Fibroblast of lung (primary cell): ENCODE measurements at regions not wholly inside any gene's neighbourhood (a gene's known extent, or its start where the extent isn't known, plus 50 kb on each side); places are given as distances from the start of the nearest gene placed in this dataset.

ENCODE experiments used
- DNase-seq, 2 donors: peaks; one replicate each; pipeline versions ENCODE4 v3.0.0 to v3.0.0-alpha.2; 2010; ENCODE audit warnings: low read depth in 2 of 2
- H2AFZ ChIP-seq: 2 replicates; pipeline ENCODE4 v1.5.1; 2012; ENCODE audit warnings: low read length, control low read depth, inconsistent platforms
- H3K27ac ChIP-seq: 2 replicates; pipeline ENCODE4 v1.5.1; 2011; ENCODE audit warnings: low read length, control low read depth; ENCODE audit not compliant: insufficient read depth
- H3K27me3 ChIP-seq: 2 replicates; pipeline ENCODE4 v1.5.1; 2011; ENCODE audit warnings: mild to moderate bottlenecking, low read length; ENCODE audit not compliant: control insufficient read depth, insufficient read depth
- H3K36me3 ChIP-seq: 2 replicates; pipeline ENCODE4 v1.5.1; 2011; ENCODE audit warnings: low read length; ENCODE audit not compliant: control insufficient read depth, insufficient read depth
- H3K4me1 ChIP-seq: 2 replicates; pipeline ENCODE4 v1.5.1; 2011; ENCODE audit warnings: low read length; ENCODE audit not compliant: control insufficient read depth, insufficient read depth; ENCODE audit errors: extremely low read depth
- H3K4me2 ChIP-seq: 2 replicates; pipeline ENCODE4 v1.5.1; 2011; ENCODE audit warnings: low read length, control low read depth; ENCODE audit not compliant: insufficient read depth; ENCODE audit errors: extremely low read depth
- H3K4me3 ChIP-seq, 4 experiments: fragments of 200-600 bp in 1 of 4; sonication (generic) in 1 of 4; replicated peaks in 1 of 4; 2 replicates each; pipeline ENCODE4 v1.5.1; 2011 to 2016; ENCODE audit warnings: low read length in 4 of 4, low read depth in 3 of 4, mild to moderate bottlenecking in 3 of 4, control low read depth in 2 of 4, inconsistent platforms in 1 of 4, mixed read lengths in 1 of 4; ENCODE audit not compliant: insufficient read depth in 1 of 4; ENCODE audit errors: control extremely low read depth in 1 of 4
- H3K79me2 ChIP-seq: 2 replicates; pipeline ENCODE4 v1.5.1; 2012; ENCODE audit warnings: mild to moderate bottlenecking, low read length, inconsistent platforms; ENCODE audit not compliant: control insufficient read depth, insufficient read depth
- H3K9ac ChIP-seq: 2 replicates; pipeline ENCODE4 v1.5.1; 2011; ENCODE audit warnings: mild to moderate bottlenecking, low read length, control low read depth; ENCODE audit not compliant: insufficient read depth
- H3K9me3 ChIP-seq: 2 replicates; pipeline ENCODE4 v1.5.1; 2012; ENCODE audit warnings: low read depth, low read length; ENCODE audit not compliant: control insufficient read depth, insufficient read depth
- H4K20me1 ChIP-seq: 2 replicates; pipeline ENCODE4 v1.5.1; 2011; ENCODE audit warnings: low read length; ENCODE audit not compliant: control insufficient read depth, insufficient read depth; ENCODE audit errors: extremely low read depth
- EZH2 ChIP-seq: IDR thresholded peaks from 2 replicates; pipeline ENCODE4 v1.5.1; 2012; ENCODE audit warnings: low read length, control low read depth, mild to moderate bottlenecking; ENCODE audit errors: missing control alignments
- TF ChIP-seq, protein P1 (sequence below), 2 donors: IDR thresholded peaks in 1 of 2; conservative IDR thresholded peaks in 1 of 2; 1 replicate in 1 of 2; 2 replicates in 1 of 2; pipeline ENCODE4 v1.5.1; 2011 to 2012; ENCODE audit warnings: low read length in 2 of 2, control low read depth in 1 of 2, inconsistent platforms in 1 of 2, low read depth in 1 of 2, mild to moderate bottlenecking in 1 of 2

DNA sequence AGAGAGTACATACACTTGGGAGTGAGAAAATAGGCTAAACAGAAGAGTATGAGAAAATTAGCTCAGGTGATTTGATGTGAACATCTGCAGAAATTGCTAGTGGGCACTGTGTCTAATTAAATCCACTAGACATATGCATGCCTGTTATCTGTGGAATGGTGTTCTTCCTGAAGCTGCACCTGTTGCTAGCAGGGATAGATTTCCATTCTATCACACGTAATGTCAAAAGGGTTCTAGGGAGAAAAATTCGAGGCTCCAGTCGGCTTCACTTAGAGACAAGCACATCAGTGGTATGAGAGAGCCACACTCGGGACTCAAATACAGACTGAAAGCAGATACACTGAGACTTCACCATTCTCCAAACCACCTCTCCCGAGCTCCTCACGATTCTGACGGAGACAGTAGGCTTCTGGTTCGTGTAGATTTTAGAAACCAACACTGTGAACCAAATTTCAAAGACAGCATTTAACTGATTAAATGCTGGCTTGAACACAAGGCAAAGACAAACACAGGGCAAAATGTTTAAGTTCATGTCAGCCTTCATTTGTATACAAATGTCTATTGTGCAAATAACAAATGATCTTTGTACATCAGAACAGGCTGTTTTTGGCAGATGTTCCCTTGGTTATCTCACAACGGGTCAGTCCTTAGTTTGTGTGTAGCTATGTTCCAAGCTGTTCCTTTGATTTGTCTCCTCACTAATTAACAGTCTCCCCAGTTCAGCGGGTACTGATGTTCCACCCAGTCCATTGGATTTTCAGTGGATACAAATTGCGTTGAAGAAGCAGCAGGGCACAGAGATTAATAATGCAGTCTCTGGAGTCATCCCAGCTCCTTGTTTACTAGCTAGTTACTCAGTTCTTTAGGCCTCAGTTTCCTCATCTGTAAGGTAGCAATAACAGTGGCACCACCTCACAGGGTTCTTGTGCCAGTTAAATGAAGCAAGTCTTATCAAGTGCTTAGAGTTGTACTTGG is 131.0 kb upstream of the IFNGR1 start:
- peaks cover 2% of the 10 kb centered on the region for H3K4me1 ChIP-seq
- TF ChIP-seq EZH2: no peak
- TF ChIP-seq, protein P1, sequence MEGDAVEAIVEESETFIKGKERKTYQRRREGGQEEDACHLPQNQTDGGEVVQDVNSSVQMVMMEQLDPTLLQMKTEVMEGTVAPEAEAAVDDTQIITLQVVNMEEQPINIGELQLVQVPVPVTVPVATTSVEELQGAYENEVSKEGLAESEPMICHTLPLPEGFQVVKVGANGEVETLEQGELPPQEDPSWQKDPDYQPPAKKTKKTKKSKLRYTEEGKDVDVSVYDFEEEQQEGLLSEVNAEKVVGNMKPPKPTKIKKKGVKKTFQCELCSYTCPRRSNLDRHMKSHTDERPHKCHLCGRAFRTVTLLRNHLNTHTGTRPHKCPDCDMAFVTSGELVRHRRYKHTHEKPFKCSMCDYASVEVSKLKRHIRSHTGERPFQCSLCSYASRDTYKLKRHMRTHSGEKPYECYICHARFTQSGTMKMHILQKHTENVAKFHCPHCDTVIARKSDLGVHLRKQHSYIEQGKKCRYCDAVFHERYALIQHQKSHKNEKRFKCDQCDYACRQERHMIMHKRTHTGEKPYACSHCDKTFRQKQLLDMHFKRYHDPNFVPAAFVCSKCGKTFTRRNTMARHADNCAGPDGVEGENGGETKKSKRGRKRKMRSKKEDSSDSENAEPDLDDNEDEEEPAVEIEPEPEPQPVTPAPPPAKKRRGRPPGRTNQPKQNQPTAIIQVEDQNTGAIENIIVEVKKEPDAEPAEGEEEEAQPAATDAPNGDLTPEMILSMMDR (conservative IDR thresholded peaks at IDR 0.05 in 1 of 2, IDR thresholded peaks at IDR 0.05 in 1 of 2; ENCODE audit: low read depth in 1 of 2, low read length in 2 of 2): no peak
- H3K9ac ChIP-seq: no peak overlapping the region
- H4K20me1 ChIP-seq: no peaks in the 10 kb centered on the region
- H3K27me3 ChIP-seq: no peaks in the 10 kb centered on the region
- no peaks in the 10 kb centered on the region for H3K36me3 ChIP-seq
- H3K27ac ChIP-seq: no peak overlapping the region
- H3K79me2 ChIP-seq: no peaks in the 10 kb centered on the region
- no peak overlapping the region for H2AFZ ChIP-seq
- H3K4me3 ChIP-seq: no peak overlapping the region
- H3K4me2 ChIP-seq: no peak overlapping the region
- DNase-seq: peak in 1 of 2 donors; percentile 51
- H3K9me3 ChIP-seq: no peaks in the 10 kb centered on the region

DNA sequence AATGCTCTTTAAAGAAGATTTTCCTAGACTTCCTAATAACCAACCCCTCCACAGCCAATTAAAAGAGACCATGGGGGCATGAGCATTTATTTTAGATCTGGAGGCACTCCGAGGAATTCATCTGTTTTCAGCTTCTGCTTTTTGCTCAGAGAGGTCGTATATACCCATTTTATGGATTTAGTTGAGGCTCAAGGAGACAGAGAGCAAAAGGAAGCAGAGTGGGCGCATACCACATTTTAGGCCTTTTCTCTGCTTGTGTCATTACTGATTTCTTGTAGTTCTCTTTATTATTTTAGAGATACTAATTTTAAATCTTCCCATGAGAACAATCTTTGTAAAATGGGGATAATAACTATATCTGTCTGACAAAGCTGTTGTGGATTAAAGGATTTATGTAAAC is 129.6 kb upstream of the IFNGR1 start:
- Histone ChIP-seq H3K79me2 (no peaks in the 10 kb centered on the region), H3K4me3 (no peak overlapping the region), H3K9me3 (no peaks in the 10 kb centered on the region), H3K4me1 (peaks cover 2% of the 10 kb centered on the region), H3K27ac (no peak overlapping the region), H4K20me1 (no peaks in the 10 kb centered on the region), H2AFZ (no peak overlapping the region), H3K36me3 (no peaks in the 10 kb centered on the region), H3K27me3 (peaks cover 3% of the 10 kb centered on the region), H3K4me2 (no peak overlapping the region), H3K9ac (no peak overlapping the region)
- no peak for DNase-seq
- TF ChIP-seq EZH2: no peak
- TF ChIP-seq, protein P1 (conservative IDR thresholded peaks at IDR 0.05 in 1 of 2, IDR thresholded peaks at IDR 0.05 in 1 of 2; ENCODE audit: low read depth in 1 of 2, low read length in 2 of 2): no peak

DNA sequence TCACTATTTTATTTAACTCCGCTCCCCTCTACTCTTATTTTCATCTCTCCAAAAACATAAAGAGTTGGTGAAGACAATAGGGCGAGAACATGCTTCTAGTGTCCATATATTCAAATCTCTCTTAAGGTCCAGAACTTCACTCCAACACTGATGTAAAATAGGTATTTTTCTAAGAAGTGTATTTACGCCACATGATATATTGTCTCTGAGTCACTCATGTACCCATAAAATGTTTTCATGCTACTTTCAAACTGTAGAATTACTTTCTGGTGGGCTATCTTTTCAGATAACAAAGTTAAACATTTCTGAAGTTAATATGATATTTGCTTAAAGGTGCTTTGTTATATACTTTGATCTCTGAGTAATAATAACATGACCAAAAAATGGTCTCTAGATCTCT is 124.1 kb upstream of the IFNGR1 start:
- Histone ChIP-seq H3K9ac (no peak overlapping the region), H3K27ac (no peak overlapping the region), H3K27me3 (peaks cover 3% of the 10 kb centered on the region), H3K79me2 (no peaks in the 10 kb centered on the region), H2AFZ (no peak overlapping the region), H3K4me3 (no peak overlapping the region), H3K4me1 (peaks cover 5% of the 10 kb centered on the region), H4K20me1 (no peaks in the 10 kb centered on the region), H3K36me3 (no peaks in the 10 kb centered on the region), H3K9me3 (no peaks in the 10 kb centered on the region), H3K4me2 (peak overlapping the region; percentile 88)
- no peak for DNase-seq
- TF ChIP-seq, protein P1 (conservative IDR thresholded peaks at IDR 0.05 in 1 of 2, IDR thresholded peaks at IDR 0.05 in 1 of 2; ENCODE audit: low read depth in 1 of 2, low read length in 2 of 2): no peak
- TF ChIP-seq EZH2: no peak
